ENCODE measurements at regions not wholly inside any gene's neighbourhood (a gene's known extent, or its start where the extent isn't known, plus 50 kb on each side); places are given as distances from the start of the nearest gene placed in this dataset.

GRCh38 chr20:40241596-40242343 is 447.3 kb downstream of the MAFB start:
- no peak for TF ChIP-seq EZH2 (IDR thresholded peaks at IDR 0.05; ENCODE audit: insufficient read depth, poor library complexity, severe bottlenecking)
- no peak for TF ChIP-seq EZH2phosphoT487 (IDR thresholded peaks at IDR 0.05; ENCODE audit: insufficient read depth, low read depth)
